NCI-H2227 treated with DMSO at 0.1 percent for 48 hours (cell line): ENCODE measurements at regions not wholly inside any gene's neighbourhood (a gene's known extent, or its start where the extent isn't known, plus 50 kb on each side); places are given as distances from the start of the nearest gene placed in this dataset.

Experiments
- DNase-seq: peaks from one replicate; lab custom pipeline; 2025; lab: John Stamatoyannopoulos, UW

DNA sequence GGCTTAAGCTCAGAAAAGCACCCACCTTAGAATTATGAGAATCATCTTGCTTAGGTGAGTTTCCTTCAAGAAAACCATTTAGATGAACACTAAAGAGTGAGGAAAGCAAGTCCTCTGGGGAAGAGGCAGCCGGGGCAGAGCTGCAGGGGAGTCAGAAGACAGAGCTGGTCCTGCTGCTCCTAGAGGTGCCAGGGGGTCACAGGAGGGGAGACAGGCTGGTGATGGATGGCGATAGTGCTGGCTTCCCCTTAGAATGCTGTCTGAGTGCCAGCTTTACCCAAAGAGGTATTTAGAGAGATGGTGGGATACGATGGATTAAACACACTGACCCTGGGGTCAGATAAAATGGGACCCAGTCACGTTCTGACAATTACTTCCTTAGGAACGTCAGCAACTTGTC, 269.4 kb downstream of the TDRD15 start:
- peak; percentile 54 for DNase-seq

DNA sequence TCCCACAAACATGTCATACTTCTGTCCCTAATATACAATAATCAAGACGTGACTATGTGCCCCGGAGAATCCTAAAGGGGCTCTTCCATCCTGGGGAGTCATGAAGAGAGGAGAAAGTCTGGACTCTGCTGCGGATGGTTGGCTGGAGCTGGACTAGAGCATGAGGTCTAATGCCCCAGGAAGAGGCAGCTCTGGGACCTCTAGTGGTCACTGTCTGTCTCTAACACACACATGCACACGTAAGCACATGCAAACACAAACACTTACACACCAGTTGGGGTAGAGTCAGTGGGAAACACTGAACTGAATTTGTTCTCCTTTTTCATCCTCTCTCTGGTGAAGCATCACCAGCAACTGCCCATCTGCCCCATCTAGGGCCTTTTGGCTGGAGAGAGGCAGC, 271.6 kb downstream of the TDRD15 start:
- no peak for DNase-seq

DNA sequence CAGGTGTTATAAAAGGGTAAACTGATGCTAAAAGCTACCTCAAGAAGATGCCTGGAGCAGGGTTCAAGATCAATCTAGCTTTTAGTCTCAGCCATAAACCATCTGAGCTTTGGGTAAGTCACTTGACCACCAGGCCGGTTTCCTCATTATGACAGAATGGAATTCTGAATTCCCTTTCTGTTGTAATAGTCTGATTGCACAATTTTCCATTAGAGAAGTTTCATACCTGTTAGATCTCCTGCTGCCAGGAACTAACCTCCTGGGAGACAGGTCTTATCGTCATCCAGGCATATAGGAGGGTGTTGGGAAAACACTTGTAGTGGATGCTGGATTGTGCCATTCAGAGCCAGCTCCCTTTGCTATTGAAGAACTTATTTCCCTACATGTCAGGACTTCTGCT, 272.5 kb downstream of the TDRD15 start:
- no peak for DNase-seq

DNA sequence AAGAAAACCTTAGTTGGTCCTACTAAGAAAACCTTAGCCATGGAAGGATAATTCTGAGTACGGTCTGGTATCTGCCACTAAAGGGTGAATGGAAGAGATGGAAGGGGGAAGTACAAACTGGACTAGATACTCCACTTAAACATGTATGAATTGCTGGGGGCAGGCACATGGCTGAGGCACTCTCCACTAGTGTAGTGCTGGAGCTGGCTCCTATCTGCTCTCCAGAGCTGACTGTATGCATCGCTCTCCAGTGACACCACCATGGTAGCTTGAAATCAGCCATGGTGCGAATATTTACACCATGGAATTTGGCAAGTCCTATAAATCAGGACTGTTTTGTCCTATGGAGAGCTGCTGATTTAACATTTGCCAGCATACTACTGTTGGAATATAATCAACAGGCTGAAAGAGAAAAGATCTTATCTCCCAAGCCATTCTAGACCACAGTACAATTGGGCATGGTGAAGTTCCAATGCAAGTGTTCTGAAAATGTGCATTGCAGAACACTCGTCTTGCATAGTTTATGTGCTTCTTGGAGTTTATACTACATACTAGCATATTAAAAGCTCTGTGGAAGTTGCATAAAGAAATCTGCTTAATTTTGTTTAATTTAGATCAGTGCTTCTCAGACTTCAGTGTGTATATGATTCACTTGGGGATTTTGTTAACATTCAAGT, 277.4 kb downstream of the TDRD15 start:
- DNase-seq: no peak

DNA sequence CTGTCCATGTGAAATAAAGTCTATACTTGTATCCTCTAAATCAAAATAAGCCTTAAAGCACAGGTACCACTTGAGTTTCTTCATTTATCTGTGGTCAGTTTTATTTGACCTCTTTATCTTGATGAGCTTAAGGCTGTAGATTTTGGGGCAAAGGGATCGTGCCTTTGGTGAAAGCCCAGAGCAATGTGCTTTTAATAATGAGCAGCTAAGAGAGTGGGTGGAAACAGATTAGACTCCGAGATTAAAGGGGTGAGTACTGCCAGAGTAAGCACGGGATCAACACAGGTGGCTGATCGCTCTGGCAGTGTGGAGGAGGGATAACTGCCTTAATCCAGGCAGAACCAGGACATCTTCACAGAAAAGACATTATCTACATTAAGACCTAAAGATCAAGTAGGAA, 280.4 kb downstream of the TDRD15 start:
- DNase-seq: no peak

DNA sequence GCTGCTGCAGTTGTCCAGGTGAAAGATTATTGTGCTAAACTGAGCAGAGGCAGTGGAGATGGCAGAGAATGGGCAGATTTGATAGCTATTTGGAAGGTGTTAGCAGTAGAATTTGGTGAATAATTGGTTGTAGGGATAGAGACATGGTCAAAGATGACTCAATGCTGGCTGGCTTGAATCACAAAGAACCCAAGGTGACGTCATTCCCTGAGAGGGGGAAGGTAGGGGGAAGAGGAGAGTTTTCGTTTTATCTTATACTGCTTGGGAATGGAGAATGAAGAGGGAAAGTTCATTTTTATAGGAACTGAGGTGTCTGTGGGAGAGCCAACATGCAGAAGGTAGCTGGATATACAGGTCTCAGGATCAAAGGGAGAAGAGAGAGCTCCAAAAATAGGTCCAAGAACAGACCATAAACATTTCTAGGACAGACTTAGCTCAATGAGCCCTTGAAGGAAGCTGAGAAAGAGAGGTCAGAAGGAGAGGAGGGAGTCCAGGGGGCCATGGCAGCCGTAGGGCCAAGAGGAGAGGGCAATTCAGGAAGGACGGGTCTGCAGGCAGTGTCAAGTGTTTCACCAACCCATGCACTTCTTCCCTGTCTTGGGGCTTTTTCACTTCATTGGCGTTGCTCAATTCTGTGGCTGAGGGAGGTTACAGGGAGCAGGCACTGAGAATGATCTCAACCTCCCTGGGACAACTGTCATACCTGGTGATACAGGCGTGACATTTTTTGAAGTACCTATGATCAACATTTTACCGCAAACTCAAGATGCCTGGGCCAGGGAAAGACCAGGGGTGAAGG, 281.3 kb downstream of the TDRD15 start:
- DNase-seq: no peak

DNA sequence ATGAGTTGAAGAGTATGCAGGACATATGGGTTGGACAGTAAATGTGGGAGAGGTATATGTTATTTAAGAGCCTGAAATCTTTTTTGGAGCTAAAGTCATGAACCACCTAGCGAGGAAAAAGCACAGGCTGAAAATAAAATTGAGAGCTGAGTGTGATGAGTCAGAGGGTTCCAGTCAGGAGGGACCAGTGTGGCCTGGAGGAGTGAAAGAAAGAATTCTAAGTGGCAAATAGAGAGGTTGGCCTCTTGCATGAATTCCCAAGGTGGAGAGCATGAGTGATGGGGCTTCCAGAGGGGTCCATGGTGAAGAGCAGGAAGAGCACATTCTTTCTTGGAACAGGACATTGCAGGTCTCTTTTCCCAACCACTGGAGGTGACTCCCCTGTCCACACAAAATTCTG, 282.6 kb downstream of the TDRD15 start:
- DNase-seq: no peak

DNA sequence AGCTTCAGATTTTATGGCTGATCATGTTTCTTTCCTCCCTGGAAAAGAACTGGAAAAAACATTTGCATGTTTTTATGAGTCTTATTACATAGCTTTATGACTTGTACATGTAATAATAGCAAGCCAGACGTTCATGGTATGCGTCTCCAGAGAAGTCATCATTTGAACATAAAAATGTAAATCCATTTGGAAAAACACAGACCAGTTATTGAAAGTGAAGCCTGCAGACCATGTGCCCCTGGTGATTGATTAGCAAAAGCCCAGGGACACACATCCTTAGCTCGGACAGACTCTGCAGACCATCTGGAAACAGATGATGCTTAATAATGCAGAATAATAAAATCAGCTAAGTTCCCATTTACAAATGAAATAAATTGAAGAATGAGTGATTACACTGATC, 283.1 kb downstream of the TDRD15 start:
- no peak for DNase-seq

DNA sequence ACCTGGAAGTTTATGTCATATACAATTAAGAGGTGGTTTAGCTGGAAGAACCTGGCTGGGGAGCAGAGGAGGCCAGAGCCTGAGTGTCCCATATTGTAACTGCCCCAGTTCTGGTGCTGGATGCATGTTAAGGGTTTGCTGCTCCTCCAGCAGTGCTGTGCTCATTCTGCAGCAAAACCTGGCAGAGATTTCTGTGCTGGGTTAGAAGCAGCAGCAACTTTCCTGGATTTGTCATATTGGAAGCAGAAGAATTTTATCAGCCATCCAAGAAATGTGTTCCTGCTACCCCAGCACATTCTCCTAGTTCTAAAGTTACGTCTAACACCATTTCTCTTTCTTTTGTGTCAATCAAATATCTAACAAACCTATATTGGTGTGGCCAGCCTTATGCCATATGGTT, 284.1 kb downstream of the TDRD15 start:
- DNase-seq: no peak

DNA sequence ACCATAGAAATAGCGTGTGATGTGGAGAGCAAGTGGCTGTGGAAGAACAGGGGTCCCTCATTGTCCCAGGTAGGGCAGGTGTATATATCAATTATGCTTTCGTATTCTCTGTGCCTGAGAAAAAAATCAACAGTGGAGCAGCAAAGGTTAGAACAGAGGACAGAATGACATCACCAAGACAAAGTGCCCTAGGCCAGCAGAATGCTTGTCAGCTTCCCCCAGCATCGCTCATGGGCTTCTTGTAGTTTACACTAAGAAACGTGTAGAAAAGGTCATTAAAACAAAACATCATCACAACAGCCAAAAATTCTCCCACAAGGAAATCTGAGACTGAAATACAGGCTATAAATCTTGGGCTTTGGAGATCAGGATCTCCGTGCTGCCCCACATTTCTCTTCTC, 288.0 kb downstream of the TDRD15 start:
- DNase-seq: no peak

DNA sequence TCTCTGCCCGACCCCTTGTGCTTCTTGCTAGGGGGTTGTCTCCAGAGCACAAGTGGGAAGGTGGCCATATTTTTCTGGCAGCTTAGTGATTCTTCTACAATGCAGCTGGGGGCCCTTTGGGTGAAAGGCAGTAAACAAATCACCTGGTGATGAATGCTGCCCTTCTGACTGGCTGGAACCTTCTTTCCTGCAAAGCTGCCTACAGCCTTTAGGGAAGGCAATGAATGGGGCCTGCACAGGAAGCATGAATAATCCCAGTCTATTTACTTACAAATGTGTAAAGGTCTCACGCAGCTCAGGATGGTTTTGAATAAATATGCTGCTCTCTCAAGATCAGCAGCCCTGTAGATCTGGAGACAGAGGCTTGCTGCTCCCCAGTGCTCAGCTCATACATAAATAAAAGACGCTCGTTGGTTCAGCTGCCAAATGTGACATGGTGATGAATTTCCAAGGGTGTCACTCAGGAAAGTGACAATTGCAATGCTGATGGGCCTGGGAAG, 289.2 kb downstream of the TDRD15 start:
- DNase-seq: no peak

DNA sequence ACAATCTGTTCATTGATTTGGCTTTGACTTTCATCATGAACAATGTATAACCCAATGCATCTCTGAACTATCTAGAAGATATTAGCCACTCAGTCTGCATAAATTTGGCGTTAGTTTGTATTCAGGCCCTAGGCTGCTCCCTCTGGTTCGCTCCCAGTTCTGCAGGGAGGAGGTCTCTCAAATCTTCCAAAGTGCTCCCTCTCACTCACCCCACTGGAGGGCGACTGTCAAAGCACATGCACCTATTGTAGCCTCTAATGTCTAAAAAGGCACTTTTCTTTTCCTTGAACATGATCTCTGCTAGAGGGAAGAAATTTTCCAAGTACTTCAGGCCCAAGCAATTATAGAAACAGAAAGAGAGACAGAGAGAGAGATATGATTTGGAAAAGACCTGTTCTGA, 291.5 kb downstream of the TDRD15 start:
- no peak for DNase-seq

DNA sequence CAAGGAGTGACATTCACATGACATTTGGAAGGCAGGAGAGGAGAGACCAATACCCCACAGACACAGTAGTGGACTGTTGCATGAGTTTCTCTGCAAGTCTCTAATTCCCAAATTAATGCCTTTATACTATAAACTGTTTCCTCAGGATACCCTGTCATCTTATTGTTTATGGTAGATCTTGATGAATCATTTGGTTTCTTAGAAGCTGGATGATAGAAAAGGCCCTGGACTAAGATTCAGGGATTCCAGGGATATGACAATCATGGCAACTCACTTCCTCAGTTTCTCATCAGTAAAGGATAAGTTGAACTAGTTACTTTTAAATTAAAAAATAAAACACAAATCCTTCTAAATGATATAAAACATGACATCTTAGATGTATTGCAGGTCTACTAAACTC, 292.5 kb downstream of the TDRD15 start:
- DNase-seq: no peak

DNA sequence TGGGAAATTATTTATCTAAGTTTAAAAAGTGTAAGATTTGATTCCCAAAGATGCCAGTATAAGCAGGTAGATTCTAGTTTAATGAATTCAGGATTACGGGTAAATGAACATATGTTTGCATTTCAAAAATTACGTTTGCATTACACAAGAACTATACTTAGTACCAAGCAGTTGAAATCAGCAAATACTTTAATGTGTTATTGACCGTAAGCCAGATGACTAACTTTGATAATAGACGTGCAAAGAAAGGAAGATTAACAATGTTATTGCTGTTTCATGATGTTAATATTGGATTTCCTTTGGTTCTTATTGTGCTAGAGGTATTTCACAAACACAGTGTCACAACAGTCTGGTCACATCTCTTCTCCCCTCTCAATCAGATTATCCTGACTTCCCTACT, 294.7 kb downstream of the TDRD15 start:
- DNase-seq: no peak

DNA sequence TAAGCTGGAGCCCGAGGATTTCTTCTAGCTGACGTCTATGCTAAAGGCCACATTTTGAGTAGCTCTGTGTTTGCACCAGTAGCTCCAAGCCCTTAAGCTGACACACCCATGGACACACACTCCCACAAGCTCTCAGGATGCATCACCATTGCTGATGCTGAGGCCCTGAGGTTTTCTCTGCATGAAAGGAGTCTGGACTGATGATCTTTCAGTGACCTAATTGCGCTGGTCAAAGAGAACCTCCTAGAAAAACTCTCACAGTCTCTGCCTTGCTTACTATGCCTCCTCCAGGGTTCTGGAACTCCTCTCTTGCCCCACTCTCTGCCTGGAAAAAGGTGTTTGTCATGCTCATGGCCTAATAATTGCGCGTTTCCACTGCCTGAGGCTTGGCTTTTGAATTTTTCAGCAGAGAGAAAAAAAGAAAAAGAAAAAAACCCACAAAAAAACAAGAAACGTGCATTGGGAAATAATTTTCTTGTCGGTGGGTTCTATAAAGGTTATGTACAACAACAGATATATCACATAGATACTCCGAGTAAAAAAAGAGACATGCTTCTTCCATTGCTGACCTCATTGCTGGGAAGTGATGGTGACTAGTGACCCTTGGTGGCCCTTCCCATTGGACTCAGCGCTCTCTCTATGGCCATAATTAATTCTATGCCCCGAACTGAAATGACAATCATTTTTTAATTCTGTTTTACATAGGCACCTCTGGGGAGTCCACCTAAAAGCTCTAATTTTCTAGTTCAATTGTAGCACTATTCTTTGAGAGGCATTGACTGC, 297.0 kb downstream of the TDRD15 start:
- DNase-seq: no peak

DNA sequence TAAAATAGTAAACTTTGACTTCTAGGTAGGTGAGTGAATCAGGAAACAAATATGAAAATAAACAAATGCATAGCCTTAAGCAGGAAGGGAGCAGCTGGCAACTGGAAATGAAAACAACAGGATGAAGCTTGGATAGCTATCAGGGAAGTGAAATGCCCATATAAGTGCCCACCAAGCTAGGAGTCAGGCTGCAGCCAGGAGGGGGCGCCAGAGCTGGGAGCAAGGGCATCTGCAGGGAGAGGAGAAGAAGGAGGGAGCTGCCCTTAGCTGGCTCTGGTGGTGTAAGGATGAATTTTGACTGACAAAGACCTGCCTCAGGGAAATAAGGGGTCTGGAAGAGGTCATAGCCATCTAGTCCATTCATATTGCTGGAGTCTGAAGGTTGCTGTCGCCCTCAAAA, 298.3 kb downstream of the TDRD15 start:
- no peak for DNase-seq

DNA sequence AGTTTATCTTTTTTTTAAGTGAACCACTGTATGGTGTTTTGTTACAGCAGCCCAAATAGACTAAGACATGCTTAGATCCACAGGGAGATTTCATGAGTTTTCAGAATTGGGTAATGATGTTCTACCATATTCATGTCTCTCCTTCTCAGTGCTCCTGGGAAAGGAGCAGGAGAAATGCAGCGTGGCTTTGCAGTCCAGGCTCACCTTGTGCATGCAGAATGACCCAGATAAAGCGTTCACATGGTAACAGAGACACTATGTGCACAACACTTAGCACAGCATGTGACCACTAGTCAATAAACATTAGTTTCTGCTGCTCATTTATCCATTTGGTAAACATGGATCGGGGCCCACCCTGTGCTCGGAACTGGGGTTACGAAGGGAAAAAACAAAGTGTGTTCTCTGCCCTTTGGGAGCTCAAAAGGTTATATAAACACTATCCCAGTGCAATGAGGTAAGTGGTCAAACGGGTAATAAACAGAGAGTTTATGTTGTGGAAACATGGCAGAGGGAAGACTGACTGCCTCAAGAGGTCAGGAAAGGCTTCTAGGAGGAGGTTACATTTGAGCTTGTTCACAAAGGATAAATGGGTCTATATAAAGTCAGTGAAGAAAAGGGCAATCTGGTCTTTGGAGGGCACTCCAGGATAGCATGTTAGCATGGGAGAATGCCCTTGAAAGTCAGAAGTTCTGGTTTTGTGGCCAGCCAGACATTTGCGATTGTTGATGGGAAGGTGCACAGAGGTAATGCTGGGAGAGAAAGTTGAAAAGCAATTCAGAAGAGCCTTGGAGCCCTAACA, 299.2 kb downstream of the TDRD15 start:
- DNase-seq: no peak

DNA sequence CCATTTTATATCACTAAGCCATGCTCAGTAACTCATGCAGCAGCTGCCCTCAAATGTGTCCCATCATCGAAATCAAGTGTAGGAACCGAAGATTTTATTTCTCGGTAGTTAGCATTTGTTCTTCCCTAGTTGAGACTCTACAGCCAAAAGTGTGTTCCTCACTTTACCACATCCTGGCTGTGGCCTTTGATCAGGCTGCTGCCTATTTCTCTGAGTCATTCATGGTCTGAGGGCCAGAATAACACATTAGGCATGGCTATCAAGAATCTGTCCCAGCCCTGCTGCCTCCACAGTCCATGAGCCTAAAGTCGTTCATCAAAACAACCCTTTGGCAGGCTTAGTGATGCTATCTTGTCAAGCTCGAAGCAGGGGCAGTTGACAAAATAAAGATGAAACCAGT, 300.1 kb downstream of the TDRD15 start:
- DNase-seq: no peak

DNA sequence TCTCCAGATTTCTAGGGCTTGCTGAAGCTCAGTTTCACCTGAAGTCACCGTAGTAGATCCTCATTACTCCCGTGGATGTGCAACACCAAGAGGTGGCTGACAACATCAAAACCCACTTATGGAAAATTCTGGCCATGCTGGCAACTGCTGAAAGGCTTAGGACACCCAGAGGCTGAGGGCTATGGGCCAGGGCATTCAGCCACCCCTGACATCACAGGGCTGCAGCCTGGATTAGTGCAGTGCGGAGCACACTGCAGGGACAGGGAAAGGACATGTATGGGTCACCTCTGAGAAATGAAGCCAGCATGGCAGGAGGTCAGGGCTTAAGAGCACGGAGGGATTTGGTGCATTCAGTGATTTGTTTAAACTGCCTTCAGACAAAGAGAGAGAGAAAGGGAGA, 300.6 kb downstream of the TDRD15 start:
- no peak for DNase-seq

DNA sequence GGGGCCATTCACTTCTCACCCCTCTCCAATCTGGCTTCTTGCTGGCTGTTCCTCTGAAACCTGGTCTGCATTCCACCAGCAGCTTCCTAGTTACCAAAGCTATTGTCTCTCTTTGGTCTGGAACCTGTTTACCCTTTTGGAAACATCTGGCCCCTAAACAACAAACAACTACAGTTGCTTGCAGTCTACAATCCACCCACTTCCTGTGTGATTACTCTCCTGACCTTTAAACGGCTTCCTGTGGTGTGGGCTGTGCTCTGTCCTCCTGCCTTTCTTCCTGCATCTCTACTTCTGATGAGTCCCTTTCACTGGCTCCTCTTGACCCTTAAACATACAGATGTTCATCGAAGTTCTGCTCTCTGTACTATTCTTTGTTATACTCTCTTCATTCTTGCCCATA, 303.8 kb downstream of the TDRD15 start:
- no peak for DNase-seq

DNA sequence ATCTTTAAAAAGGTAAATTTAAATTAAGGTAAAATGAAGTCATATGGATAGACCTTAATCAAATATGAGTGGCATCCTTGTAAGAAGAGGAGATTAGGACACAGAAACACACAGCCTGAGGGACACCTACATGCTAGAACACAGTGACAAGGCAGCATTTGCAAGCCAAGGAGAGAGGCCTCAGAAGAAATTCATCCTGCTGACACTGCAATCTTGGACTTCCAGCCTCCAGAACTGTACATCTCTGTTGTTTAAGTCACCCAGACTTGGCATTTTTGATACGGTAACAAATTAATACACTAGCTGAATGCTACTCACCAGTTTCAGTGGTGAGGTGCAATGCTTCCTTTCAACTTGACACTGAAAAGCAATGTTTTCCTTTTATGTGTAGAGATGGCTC, 305.0 kb downstream of the TDRD15 start:
- no peak for DNase-seq

DNA sequence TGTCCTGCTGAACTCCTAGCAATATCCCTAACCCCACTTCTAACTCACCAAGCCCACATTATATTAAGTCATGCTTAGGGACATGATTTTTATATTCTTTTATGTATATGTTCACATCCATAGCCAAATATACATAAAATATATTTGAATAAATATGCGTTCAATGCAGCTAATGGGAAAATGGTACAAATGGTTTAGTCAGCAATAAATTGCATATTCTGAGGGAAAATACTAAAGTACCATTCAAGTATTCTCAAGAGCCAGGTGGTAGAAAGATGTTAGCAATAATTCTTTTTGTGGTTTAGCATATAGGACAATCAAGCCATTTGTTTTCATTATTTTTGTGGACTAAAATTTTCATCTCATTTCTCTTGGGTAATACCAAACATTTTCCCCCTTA, 306.0 kb downstream of the TDRD15 start:
- no peak for DNase-seq
